ENCODE measurements at regions not wholly inside any gene's neighbourhood (a gene's known extent, or its start where the extent isn't known, plus 50 kb on each side); places are given as distances from the start of the nearest gene placed in this dataset.

DNA sequence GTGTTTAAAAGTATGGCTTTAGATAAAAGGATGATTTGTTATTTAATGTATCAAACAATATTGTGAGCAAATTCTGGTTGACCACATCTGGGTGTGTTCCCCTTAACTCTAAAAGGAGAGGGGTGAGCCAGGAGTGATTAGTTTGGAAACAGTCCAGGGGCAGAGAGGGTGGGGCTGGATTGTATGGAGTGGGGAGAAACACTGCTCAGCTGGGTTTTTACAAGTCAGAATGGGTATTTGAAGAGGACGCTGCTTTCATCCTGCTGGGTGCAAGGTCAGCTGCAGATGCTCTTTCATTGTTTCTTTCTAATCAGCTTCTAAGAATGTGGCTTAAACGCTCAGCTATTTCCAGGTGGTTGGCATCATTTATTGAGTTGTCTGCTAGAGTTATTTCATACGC is 82.8 kb upstream of the LIMCH1 start:
- Histone ChIP-seq H3K27ac (no peak overlapping the region), H3K4me3 (no peak overlapping the region), H3K4me1 (ENCODE audit: low read depth) (no peaks in the 10 kb centered on the region), H3K9me3 (ENCODE audit: low read depth) (no peaks in the 10 kb centered on the region), H3K36me3 (no peaks in the 10 kb centered on the region), H3K27me3 (peaks cover 4% of the 10 kb centered on the region)
- TF ChIP-seq, protein P1, sequence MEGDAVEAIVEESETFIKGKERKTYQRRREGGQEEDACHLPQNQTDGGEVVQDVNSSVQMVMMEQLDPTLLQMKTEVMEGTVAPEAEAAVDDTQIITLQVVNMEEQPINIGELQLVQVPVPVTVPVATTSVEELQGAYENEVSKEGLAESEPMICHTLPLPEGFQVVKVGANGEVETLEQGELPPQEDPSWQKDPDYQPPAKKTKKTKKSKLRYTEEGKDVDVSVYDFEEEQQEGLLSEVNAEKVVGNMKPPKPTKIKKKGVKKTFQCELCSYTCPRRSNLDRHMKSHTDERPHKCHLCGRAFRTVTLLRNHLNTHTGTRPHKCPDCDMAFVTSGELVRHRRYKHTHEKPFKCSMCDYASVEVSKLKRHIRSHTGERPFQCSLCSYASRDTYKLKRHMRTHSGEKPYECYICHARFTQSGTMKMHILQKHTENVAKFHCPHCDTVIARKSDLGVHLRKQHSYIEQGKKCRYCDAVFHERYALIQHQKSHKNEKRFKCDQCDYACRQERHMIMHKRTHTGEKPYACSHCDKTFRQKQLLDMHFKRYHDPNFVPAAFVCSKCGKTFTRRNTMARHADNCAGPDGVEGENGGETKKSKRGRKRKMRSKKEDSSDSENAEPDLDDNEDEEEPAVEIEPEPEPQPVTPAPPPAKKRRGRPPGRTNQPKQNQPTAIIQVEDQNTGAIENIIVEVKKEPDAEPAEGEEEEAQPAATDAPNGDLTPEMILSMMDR (IDR thresholded peaks at IDR 0.05; ENCODE audit: low read depth, low read length): no peak
- no peak for DNase-seq (ENCODE audit: low read depth in 1 of 2, low spot score in 1 of 2)

DNA sequence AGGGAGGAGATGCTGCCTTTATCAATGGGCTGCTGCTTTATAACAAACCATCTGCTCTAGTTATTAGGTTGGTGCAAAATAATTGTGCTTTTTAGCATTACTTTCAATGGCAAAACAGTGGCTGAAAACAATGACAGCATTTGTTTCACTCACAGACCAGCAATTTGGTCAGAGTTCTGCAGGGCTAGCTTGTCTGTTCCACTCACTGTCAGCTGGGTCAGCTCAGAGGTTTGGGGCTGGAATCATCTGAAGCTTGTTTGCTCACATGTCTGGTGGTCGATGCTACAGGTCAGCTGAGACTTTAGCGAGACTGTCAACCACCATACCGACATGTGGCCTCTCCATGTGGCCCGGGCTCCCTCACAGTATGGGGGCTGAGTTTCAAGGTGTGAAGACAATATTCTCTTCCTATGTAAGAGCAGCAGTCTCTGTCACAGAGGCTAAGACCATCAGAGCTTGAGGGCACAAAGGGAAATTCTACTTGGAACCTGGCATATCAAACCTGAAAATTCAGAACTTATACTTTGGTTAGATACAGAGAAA is 81.3 kb upstream of the LIMCH1 start:
- no peak overlapping the region for H3K27ac ChIP-seq
- TF ChIP-seq, protein P1 (IDR thresholded peaks at IDR 0.05; ENCODE audit: low read depth, low read length): no peak
- H3K4me3 ChIP-seq: no peak overlapping the region
- no peaks in the 10 kb centered on the region for H3K36me3 ChIP-seq
- H3K4me1 ChIP-seq (ENCODE audit: low read depth): no peaks in the 10 kb centered on the region
- no peak for DNase-seq (ENCODE audit: low read depth in 1 of 2, low spot score in 1 of 2)
- H3K9me3 ChIP-seq (ENCODE audit: low read depth): no peaks in the 10 kb centered on the region
- H3K27me3 ChIP-seq: peaks cover 4% of the 10 kb centered on the region

DNA sequence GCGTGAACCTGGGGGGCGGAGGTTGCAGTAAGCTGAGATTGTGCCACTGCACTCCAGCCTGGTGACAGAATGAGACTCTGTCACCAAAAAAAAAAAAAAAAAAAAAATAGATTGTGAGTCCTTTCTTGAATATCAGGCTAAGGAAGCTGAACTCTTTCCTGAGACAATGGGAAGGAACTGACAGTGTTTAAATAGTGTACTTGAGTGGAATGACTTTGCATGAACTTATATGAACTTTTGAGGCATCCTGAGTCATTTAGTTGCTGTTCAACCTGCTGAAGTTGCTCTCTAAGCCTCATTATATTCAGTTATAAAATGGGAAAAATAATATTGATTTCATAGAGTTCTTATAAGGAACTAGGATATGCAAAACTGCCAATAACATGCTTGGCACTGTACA is 79.3 kb upstream of the LIMCH1 start:
- no peak overlapping the region for H3K4me3 ChIP-seq
- H3K27me3 ChIP-seq: peaks cover 4% of the 10 kb centered on the region
- DNase-seq (ENCODE audit: low read depth in 1 of 2, low spot score in 1 of 2): no peak
- no peak overlapping the region for H3K27ac ChIP-seq
- no peaks in the 10 kb centered on the region for H3K36me3 ChIP-seq
- no peaks in the 10 kb centered on the region for H3K9me3 ChIP-seq (ENCODE audit: low read depth)
- TF ChIP-seq, protein P1 (IDR thresholded peaks at IDR 0.05; ENCODE audit: low read depth, low read length): no peak
- no peaks in the 10 kb centered on the region for H3K4me1 ChIP-seq (ENCODE audit: low read depth)

DNA sequence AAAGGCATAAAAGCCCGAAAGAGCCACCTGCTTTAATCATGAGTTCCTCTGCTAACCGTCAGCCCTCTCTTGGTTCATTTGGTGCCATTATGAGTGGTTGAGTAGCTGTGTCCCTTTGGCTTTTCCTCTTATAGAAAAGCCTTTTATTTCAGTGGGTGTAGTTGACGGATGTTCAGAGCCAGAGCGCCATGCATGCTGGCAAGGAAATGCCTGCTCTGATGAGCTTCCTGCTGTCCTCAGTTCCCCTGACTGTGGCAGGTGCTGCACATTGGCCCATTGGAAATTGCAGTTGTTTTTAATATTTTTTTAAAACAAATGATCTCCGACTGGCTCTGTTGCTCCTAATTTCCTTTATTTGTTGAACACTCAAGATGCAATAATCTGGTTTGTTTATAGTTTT is 77.3 kb upstream of the LIMCH1 start:
- no peaks in the 10 kb centered on the region for H3K9me3 ChIP-seq (ENCODE audit: low read depth)
- peaks cover 4% of the 10 kb centered on the region for H3K27me3 ChIP-seq
- H3K27ac ChIP-seq: no peak overlapping the region
- TF ChIP-seq, protein P1 (IDR thresholded peaks at IDR 0.05; ENCODE audit: low read depth, low read length): no peak
- no peaks in the 10 kb centered on the region for H3K36me3 ChIP-seq
- H3K4me3 ChIP-seq: no peak overlapping the region
- DNase-seq (ENCODE audit: low read depth in 1 of 2, low spot score in 1 of 2): no peak
- H3K4me1 ChIP-seq (ENCODE audit: low read depth): no peaks in the 10 kb centered on the region

DNA sequence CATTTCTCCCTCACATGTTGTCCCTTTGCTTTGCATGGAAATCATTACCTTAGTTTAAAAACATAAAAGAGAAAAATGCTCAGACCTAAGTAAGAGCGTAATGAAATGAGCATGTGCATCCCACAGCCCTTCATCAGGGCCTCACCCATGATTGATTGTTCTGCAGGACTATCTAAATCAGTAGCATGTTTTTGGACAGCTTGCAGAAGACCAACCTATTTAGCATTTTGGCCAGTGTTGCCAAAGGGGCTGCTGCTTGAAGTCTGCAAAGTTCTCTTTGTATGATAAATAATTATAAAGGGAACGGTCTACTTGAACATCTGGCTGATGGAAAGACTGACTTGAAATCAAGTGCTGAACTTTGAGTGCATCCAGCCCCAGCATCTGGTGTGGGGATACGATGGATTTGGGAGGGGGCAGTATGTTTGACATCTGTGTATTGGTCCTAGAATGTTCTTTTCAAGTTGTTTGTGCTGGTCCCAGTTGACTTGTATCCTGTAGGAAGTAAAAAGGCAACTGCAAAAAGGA is 76.1 kb upstream of the LIMCH1 start:
- no peaks in the 10 kb centered on the region for H3K4me1 ChIP-seq (ENCODE audit: low read depth)
- H3K27me3 ChIP-seq: peaks cover 4% of the 10 kb centered on the region
- no peak for DNase-seq (ENCODE audit: low read depth in 1 of 2, low spot score in 1 of 2)
- H3K4me3 ChIP-seq: no peak overlapping the region
- H3K36me3 ChIP-seq: no peaks in the 10 kb centered on the region
- H3K9me3 ChIP-seq (ENCODE audit: low read depth): no peaks in the 10 kb centered on the region
- no peak overlapping the region for H3K27ac ChIP-seq
- TF ChIP-seq, protein P1 (IDR thresholded peaks at IDR 0.05; ENCODE audit: low read depth, low read length): no peak

Measured in cardiac muscle cell (in vitro differentiated cells and primary cell).